ENCODE measurements at regions not wholly inside any gene's neighbourhood (a gene's known extent, or its start where the extent isn't known, plus 50 kb on each side); places are given as distances from the start of the nearest gene placed in this dataset.

DNA sequence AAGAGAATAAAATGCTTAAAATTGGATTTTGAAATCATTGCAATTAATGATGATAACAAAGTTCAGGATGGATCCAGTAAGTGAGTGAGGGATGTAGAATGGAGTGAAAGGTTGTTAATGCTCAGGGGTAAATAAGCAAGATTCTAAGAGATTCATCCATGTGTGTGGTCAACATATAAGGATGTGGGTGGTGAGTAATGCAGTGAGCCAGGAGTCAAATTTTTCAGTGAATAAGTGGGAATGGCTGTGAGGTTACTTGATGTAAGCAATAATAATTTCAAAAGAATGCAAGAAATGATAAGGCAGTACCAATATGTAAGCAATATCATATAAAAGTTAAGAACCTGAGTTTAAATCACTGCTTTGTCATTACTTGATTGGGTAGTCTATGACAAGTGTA, 207.5 kb upstream of the ADGRB3 start:
- TF ChIP-seq, protein P1, sequence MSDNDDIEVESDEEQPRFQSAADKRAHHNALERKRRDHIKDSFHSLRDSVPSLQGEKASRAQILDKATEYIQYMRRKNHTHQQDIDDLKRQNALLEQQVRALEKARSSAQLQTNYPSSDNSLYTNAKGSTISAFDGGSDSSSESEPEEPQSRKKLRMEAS (IDR thresholded peaks at IDR 0.05; ENCODE audit: insufficient read depth, insufficient read length) = no peak
- TF ChIP-seq CTCF (IDR thresholded peaks at IDR 0.05; ENCODE audit: extremely low read depth in 1 of 2, insufficient read depth in 1 of 2, low read depth in 1 of 2, low read length in 2 of 2) (no peak), JUN (IDR thresholded peaks at IDR 0.05; ENCODE audit: borderline replicate concordance, insufficient read depth, insufficient read length, low read depth) (no peak), POLR2AphosphoS5 (IDR thresholded peaks at IDR 0.05; ENCODE audit: insufficient read depth, low read depth, low read length) (no peak), POLR2A (IDR thresholded peaks at IDR 0.05; ENCODE audit: low read depth, low read length) (no peak), GATA2 (IDR thresholded peaks at IDR 0.05; ENCODE audit: insufficient read depth, insufficient read length, low read depth, low read length) (no peak)

Measured in endothelial cell of umbilical vein (primary cell).